K562 (cell line): ENCODE measurements at regions not wholly inside any gene's neighbourhood (a gene's known extent, or its start where the extent isn't known, plus 50 kb on each side); places are given as distances from the start of the nearest gene placed in this dataset.

Experiments used
- DLX4 ChIP-seq: fragments of 250-450 bp; sonication (Bioruptor Pico); IDR thresholded peaks from 2 replicates; pipeline ENCODE4 v1.6.1; 2021; ENCODE audit warnings: mild to moderate bottlenecking
- FOXK2 ChIP-seq, 2 experiments: fragments of 450-650 bp; IDR thresholded peaks in 1 of 2; conservative IDR thresholded peaks in 1 of 2; 2 replicates each; pipeline ENCODE4 v1.6.1; 2016; ENCODE audit warnings: low read depth in 2 of 2, mild to moderate bottlenecking in 1 of 2
- FOXP1 ChIP-seq: sonication (generic); formaldehyde crosslinking; IDR thresholded peaks from 2 replicates; pipeline ENCODE4 v1.8.0; 2022; ENCODE audit warnings: mild to moderate bottlenecking, missing genetic modification reagents
- HNRNPUL1 ChIP-seq: fragments of 200-400 bp; formaldehyde crosslinking; IDR thresholded peaks from 2 replicates; pipeline ENCODE4 v1.6.1; 2017; ENCODE audit warnings: low read length
- NR3C1 ChIP-seq: sonication (generic); formaldehyde crosslinking; IDR thresholded peaks from 2 replicates; pipeline ENCODE4 v1.8.1; 2022; ENCODE audit warnings: missing genetic modification reagents
- POLR2AphosphoS5 ChIP-seq: IDR thresholded peaks from 2 replicates; pipeline ENCODE4 v1.6.1; 2011; ENCODE audit warnings: mild to moderate bottlenecking, low read depth, low read length, moderate library complexity; ENCODE audit not compliant: control insufficient read depth, insufficient read depth
- TF ChIP-seq, protein P1 (sequence below), 3 experiments: IDR thresholded peaks in 2 of 3; conservative IDR thresholded peaks in 1 of 3; 2 replicates each; pipeline ENCODE4 v1.5.1; 2011 to 2012; ENCODE audit warnings: low read length in 3 of 3, mild to moderate bottlenecking in 3 of 3, control low read depth in 2 of 3, improper control_type of control experiment in 1 of 3, inconsistent platforms in 1 of 3, low read depth in 1 of 3, mixed read lengths in 1 of 3, moderate library complexity in 1 of 3; ENCODE audit not compliant: insufficient read depth in 2 of 3

GRCh38 chr5:152270096-152270495 lies 135.0 kb downstream of the NMUR2 start:
- TF ChIP-seq POLR2AphosphoS5 (no peak), HNRNPUL1 (no peak), NR3C1 (CRISPR knock-in tag) (no peak), FOXP1 (CRISPR knock-in tag) (no peak), DLX4 (CRISPR knock-in tag) (no peak), FOXK2 (conservative IDR thresholded peaks at IDR 0.05 in 1 of 2, IDR thresholded peaks at IDR 0.05 in 1 of 2; ENCODE audit: low read depth in 2 of 2) (no peak)
- TF ChIP-seq, protein P1, sequence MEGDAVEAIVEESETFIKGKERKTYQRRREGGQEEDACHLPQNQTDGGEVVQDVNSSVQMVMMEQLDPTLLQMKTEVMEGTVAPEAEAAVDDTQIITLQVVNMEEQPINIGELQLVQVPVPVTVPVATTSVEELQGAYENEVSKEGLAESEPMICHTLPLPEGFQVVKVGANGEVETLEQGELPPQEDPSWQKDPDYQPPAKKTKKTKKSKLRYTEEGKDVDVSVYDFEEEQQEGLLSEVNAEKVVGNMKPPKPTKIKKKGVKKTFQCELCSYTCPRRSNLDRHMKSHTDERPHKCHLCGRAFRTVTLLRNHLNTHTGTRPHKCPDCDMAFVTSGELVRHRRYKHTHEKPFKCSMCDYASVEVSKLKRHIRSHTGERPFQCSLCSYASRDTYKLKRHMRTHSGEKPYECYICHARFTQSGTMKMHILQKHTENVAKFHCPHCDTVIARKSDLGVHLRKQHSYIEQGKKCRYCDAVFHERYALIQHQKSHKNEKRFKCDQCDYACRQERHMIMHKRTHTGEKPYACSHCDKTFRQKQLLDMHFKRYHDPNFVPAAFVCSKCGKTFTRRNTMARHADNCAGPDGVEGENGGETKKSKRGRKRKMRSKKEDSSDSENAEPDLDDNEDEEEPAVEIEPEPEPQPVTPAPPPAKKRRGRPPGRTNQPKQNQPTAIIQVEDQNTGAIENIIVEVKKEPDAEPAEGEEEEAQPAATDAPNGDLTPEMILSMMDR (IDR thresholded peaks at IDR 0.05 in 2 of 3, conservative IDR thresholded peaks at IDR 0.05 in 1 of 3; ENCODE audit: insufficient read depth in 2 of 3, low read depth in 1 of 3, low read length in 3 of 3), result no peak
